Upper lobe of left lung (tissue), 4 donors: ENCODE measurements at regions not wholly inside any gene's neighbourhood (a gene's known extent, or its start where the extent isn't known, plus 50 kb on each side); places are given as distances from the start of the nearest gene placed in this dataset.

ENCODE experiments used
- POLR2AphosphoS5 ChIP-seq, 2 donors: sonication (generic); formaldehyde crosslinking; IDR thresholded peaks; one replicate each; pipeline ENCODE4 v1.5.1; 2017; ENCODE audit warnings: antibody characterized with exemption in 2 of 2
- TF ChIP-seq, protein P1 (sequence below), 6 experiments: fragments of 450-650 bp in 4 of 6; fragments of 200-600 bp in 2 of 6; sonication (generic) in 2 of 6; IDR thresholded peaks; one replicate each; pipeline ENCODE4 v1.5.1; 2016 to 2019; ENCODE audit warnings: antibody characterized with exemption in 6 of 6

DNA sequence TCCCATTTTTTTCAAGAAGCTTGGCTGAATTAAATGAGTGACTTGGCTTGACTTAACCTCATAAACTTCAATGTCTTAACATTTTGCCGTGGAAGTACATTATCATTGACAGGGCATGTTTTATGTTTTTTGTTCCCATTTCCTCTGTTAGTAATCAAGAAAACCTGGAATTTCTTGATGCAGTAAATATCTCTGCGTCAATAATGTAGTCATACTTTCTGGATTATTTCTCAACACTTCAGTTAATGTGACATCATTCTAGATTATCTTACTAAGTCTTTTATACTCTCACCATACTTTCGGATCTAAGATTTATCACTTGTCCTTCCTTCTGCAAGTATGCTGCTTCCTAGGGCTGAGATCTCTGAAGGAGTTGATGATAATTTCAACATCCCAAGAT lies 58.6 kb upstream of the PGR start:
- TF ChIP-seq, protein P1, sequence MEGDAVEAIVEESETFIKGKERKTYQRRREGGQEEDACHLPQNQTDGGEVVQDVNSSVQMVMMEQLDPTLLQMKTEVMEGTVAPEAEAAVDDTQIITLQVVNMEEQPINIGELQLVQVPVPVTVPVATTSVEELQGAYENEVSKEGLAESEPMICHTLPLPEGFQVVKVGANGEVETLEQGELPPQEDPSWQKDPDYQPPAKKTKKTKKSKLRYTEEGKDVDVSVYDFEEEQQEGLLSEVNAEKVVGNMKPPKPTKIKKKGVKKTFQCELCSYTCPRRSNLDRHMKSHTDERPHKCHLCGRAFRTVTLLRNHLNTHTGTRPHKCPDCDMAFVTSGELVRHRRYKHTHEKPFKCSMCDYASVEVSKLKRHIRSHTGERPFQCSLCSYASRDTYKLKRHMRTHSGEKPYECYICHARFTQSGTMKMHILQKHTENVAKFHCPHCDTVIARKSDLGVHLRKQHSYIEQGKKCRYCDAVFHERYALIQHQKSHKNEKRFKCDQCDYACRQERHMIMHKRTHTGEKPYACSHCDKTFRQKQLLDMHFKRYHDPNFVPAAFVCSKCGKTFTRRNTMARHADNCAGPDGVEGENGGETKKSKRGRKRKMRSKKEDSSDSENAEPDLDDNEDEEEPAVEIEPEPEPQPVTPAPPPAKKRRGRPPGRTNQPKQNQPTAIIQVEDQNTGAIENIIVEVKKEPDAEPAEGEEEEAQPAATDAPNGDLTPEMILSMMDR (IDR thresholded peaks at IDR 0.05) = no peak
- TF ChIP-seq POLR2AphosphoS5 (IDR thresholded peaks at IDR 0.05) = no peak
